ENCODE measurements at regions not wholly inside any gene's neighbourhood (a gene's known extent, or its start where the extent isn't known, plus 50 kb on each side); places are given as distances from the start of the nearest gene placed in this dataset.

DNA sequence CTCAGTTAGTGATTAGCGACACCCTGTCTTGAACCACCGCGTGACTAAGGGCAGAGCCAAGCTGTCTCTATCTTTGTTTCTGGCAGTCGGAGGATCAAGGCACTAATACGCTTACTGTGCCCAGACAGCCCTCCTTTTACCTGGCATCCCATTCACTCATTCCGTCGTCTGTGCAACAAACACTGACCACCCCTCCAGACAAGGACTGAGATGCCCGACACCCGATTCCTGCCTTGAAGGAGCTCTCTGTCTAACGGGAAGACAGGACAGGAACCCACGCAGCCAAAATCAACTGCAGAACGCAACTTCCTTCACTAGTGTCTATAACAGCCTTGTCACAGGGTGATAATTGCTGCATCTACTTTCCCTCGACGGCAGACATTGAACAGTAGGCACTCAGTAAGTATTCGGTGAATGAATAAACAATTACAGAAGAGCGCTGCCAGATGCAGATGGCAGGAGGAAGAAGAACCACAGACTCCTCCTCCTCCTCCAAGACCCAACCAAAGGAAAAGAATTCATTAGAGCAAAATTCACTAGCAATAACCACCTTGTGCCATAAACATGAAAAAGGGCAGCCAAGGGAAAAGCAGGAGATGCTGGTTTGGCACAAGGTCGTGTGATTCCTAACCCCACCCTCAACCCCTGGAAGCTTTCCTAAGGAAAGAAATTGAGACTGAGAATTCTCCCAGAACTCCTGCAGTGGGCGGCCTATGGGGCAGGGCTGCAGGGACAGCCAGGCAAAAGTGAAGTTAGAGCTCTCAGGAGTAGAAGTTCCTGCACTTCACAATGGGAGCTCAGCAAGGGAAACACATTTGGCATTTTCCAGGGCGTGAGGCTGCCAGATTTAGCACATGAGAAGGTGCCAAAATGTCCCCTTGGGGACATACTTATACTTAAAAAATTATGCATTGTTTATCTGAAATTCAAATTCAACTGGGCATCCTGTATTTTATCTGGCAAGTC lies 186.6 kb upstream of the DIO3 start:
- Histone ChIP-seq H4K20me1 (ENCODE audit: insufficient read depth) (no peaks in the 10 kb centered on the region), H3K9me2 (ENCODE audit: insufficient read depth, low read length) (no peaks in the 10 kb centered on the region), H3K4me2 (ENCODE audit: low read length) (no peak overlapping the region), H3K79me2 (replicated peaks; ENCODE audit: insufficient read depth, low read length) (no peaks in the 10 kb centered on the region), H2AFZ (ENCODE audit: low read depth, low read length) (no peak overlapping the region), H3K9ac (ENCODE audit: low read length) (no peak overlapping the region), H3K4me3 (ENCODE audit: low read length) (no peak overlapping the region), H3K36me3 (ENCODE audit: insufficient read depth, low read length) (no peaks in the 10 kb centered on the region), H3F3A (ENCODE audit: insufficient read depth, low read length, poor library complexity, severe bottlenecking) (no peaks in the 10 kb centered on the region), H3K9me3 (ENCODE audit: low read length) (no peaks in the 10 kb centered on the region), H3K27me3 (ENCODE audit: insufficient read depth, low read depth, low read length) (no peaks in the 10 kb centered on the region), H3K27ac (ENCODE audit: low read length) (no peak overlapping the region)
- no peak for TF ChIP-seq POLR2AphosphoS5 (IDR thresholded peaks at IDR 0.05)
- TF ChIP-seq EZH2 (IDR thresholded peaks at IDR 0.05; ENCODE audit: borderline replicate concordance, insufficient read depth, low read length, poor library complexity, severe bottlenecking) = no peak
- no peak for TF ChIP-seq TAF1 (IDR thresholded peaks at IDR 0.05; ENCODE audit: low read depth)
- TF ChIP-seq, protein P1, sequence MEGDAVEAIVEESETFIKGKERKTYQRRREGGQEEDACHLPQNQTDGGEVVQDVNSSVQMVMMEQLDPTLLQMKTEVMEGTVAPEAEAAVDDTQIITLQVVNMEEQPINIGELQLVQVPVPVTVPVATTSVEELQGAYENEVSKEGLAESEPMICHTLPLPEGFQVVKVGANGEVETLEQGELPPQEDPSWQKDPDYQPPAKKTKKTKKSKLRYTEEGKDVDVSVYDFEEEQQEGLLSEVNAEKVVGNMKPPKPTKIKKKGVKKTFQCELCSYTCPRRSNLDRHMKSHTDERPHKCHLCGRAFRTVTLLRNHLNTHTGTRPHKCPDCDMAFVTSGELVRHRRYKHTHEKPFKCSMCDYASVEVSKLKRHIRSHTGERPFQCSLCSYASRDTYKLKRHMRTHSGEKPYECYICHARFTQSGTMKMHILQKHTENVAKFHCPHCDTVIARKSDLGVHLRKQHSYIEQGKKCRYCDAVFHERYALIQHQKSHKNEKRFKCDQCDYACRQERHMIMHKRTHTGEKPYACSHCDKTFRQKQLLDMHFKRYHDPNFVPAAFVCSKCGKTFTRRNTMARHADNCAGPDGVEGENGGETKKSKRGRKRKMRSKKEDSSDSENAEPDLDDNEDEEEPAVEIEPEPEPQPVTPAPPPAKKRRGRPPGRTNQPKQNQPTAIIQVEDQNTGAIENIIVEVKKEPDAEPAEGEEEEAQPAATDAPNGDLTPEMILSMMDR (IDR thresholded peaks at IDR 0.05; ENCODE audit: poor library complexity, severe bottlenecking) = no peak
- no peak for TF ChIP-seq MXI1 (conservative IDR thresholded peaks at IDR 0.05; ENCODE audit: poor library complexity, severe bottlenecking)
- TF ChIP-seq, protein P2, sequence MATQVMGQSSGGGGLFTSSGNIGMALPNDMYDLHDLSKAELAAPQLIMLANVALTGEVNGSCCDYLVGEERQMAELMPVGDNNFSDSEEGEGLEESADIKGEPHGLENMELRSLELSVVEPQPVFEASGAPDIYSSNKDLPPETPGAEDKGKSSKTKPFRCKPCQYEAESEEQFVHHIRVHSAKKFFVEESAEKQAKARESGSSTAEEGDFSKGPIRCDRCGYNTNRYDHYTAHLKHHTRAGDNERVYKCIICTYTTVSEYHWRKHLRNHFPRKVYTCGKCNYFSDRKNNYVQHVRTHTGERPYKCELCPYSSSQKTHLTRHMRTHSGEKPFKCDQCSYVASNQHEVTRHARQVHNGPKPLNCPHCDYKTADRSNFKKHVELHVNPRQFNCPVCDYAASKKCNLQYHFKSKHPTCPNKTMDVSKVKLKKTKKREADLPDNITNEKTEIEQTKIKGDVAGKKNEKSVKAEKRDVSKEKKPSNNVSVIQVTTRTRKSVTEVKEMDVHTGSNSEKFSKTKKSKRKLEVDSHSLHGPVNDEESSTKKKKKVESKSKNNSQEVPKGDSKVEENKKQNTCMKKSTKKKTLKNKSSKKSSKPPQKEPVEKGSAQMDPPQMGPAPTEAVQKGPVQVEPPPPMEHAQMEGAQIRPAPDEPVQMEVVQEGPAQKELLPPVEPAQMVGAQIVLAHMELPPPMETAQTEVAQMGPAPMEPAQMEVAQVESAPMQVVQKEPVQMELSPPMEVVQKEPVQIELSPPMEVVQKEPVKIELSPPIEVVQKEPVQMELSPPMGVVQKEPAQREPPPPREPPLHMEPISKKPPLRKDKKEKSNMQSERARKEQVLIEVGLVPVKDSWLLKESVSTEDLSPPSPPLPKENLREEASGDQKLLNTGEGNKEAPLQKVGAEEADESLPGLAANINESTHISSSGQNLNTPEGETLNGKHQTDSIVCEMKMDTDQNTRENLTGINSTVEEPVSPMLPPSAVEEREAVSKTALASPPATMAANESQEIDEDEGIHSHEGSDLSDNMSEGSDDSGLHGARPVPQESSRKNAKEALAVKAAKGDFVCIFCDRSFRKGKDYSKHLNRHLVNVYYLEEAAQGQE (IDR thresholded peaks at IDR 0.05; ENCODE audit: borderline replicate concordance) = no peak
- no peak for TF ChIP-seq EP300 (conservative IDR thresholded peaks at IDR 0.05; ENCODE audit: poor library complexity, severe bottlenecking)
- TF ChIP-seq SMC3 (conservative IDR thresholded peaks at IDR 0.05; ENCODE audit: poor library complexity) = no peak
- no peak for TF ChIP-seq RAD21 (conservative IDR thresholded peaks at IDR 0.05)

DNA sequence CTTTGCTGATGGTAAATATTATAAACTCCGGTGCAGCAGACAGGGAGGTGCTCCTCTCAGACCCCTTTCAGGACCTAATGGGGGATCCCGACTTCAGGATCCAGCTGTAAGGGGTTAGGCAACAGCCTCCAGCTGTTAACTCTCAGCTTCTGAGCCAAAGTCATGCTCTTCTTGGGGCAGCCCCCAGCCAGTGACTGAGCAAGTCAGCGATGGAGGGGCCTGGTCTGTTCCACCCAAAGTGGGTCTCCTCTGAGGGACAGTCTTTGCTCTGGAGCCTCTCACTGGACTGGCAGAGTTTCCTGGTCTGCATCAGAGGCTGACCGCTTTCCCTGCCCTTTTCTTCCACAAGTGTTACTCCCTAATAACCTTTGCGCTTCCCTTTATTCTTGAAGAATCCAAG lies 184.2 kb upstream of the DIO3 start:
- no peaks in the 10 kb centered on the region for H3F3A ChIP-seq (ENCODE audit: insufficient read depth, low read length, poor library complexity, severe bottlenecking)
- no peaks in the 10 kb centered on the region for H4K20me1 ChIP-seq (ENCODE audit: insufficient read depth)
- TF ChIP-seq POLR2AphosphoS5 (IDR thresholded peaks at IDR 0.05) (no peak), SMC3 (conservative IDR thresholded peaks at IDR 0.05; ENCODE audit: poor library complexity) (no peak)
- TF ChIP-seq, protein P1 (IDR thresholded peaks at IDR 0.05; ENCODE audit: poor library complexity, severe bottlenecking) = no peak
- no peak overlapping the region for H3K4me2 ChIP-seq (ENCODE audit: low read length)
- H3K27ac ChIP-seq (ENCODE audit: low read length) = no peak overlapping the region
- H3K79me2 ChIP-seq (replicated peaks; ENCODE audit: insufficient read depth, low read length) = no peaks in the 10 kb centered on the region
- H2AFZ ChIP-seq (ENCODE audit: low read depth, low read length) = no peak overlapping the region
- no peak overlapping the region for H3K4me3 ChIP-seq (ENCODE audit: low read length)
- no peaks in the 10 kb centered on the region for H3K27me3 ChIP-seq (ENCODE audit: insufficient read depth, low read depth, low read length)
- no peaks in the 10 kb centered on the region for H3K9me3 ChIP-seq (ENCODE audit: low read length)
- H3K9me2 ChIP-seq (ENCODE audit: insufficient read depth, low read length) = no peaks in the 10 kb centered on the region
- H3K36me3 ChIP-seq (ENCODE audit: insufficient read depth, low read length) = no peaks in the 10 kb centered on the region
- no peak overlapping the region for H3K9ac ChIP-seq (ENCODE audit: low read length)

Measured in neural cell (in vitro differentiated cells).